HL-60 (cell line): ENCODE measurements at regions not wholly inside any gene's neighbourhood (a gene's known extent, or its start where the extent isn't known, plus 50 kb on each side); places are given as distances from the start of the nearest gene placed in this dataset.

Experiments
- DNase-seq, 2 experiments: peaks; one replicate each; pipeline ENCODE4 v3.0.0-alpha.2; 2010 to 2020; ENCODE audit warnings: low read depth in 1 of 2, low spot score in 1 of 2
- H3K27ac ChIP-seq: fragments of 250-450 bp; sonication (Bioruptor Pico); replicated peaks from 2 replicates; pipeline ENCODE4 v1.5.1; 2020; ENCODE audit warnings: mild to moderate bottlenecking, moderate library complexity
- H3K27me3 ChIP-seq: fragments of 250-450 bp; sonication (Bioruptor Pico); 2 replicates; pipeline ENCODE4 v1.5.1; 2021; ENCODE audit warnings: mild to moderate bottlenecking, moderate library complexity; ENCODE audit not compliant: insufficient read depth, poor library complexity, severe bottlenecking
- H3K4me3 ChIP-seq: replicated peaks from 2 replicates; pipeline ENCODE4 v1.5.1; 2011; ENCODE audit warnings: mild to moderate bottlenecking, control low read depth, low read length; ENCODE audit not compliant: insufficient read depth
- GABPA ChIP-seq: IDR thresholded peaks from 2 replicates; pipeline ENCODE4 v1.6.1; 2012; ENCODE audit warnings: low read depth
- POLR2AphosphoS5 ChIP-seq: IDR thresholded peaks from 2 replicates; pipeline ENCODE4 v1.6.1; 2012; ENCODE audit warnings: low read depth
- SPI1 ChIP-seq: IDR thresholded peaks from 2 replicates; pipeline ENCODE4 v1.6.1; 2012; ENCODE audit warnings: low read depth, mild to moderate bottlenecking, borderline replicate concordance
- TF ChIP-seq, protein P1 (sequence below): IDR thresholded peaks from one replicate; pipeline ENCODE4 v1.5.1; 2011; ENCODE audit warnings: low read length, control low read depth, inconsistent platforms; ENCODE audit not compliant: insufficient read depth
- TF ChIP-seq, protein P2 (sequence below): IDR thresholded peaks from 2 replicates; pipeline ENCODE4 v1.6.1; 2012; ENCODE audit warnings: low read depth; ENCODE audit not compliant: insufficient replicate concordance

DNA sequence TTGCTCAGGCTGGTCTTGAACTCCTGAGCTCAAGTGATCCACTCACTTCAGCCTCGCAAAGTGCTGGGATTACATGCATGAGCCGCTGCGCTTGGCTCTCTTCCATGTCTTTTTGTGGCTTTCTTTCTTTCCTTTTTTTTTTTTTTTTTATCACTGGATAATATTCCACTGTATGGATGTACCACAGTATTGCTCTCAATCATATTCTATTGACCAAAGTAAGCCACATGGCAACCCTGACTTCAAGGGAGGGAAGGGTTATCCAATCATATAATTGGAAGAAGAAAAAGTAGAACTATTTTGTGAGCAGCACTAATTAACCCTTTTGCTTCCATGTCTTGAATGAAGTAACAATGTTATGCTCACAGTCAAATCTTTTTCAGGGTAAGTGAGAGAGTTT is 307.0 kb upstream of the RASGRP1 start:
- no peak for TF ChIP-seq GABPA
- TF ChIP-seq SPI1, result no peak
- TF ChIP-seq, protein P1, sequence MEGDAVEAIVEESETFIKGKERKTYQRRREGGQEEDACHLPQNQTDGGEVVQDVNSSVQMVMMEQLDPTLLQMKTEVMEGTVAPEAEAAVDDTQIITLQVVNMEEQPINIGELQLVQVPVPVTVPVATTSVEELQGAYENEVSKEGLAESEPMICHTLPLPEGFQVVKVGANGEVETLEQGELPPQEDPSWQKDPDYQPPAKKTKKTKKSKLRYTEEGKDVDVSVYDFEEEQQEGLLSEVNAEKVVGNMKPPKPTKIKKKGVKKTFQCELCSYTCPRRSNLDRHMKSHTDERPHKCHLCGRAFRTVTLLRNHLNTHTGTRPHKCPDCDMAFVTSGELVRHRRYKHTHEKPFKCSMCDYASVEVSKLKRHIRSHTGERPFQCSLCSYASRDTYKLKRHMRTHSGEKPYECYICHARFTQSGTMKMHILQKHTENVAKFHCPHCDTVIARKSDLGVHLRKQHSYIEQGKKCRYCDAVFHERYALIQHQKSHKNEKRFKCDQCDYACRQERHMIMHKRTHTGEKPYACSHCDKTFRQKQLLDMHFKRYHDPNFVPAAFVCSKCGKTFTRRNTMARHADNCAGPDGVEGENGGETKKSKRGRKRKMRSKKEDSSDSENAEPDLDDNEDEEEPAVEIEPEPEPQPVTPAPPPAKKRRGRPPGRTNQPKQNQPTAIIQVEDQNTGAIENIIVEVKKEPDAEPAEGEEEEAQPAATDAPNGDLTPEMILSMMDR, result no peak
- TF ChIP-seq, protein P2, sequence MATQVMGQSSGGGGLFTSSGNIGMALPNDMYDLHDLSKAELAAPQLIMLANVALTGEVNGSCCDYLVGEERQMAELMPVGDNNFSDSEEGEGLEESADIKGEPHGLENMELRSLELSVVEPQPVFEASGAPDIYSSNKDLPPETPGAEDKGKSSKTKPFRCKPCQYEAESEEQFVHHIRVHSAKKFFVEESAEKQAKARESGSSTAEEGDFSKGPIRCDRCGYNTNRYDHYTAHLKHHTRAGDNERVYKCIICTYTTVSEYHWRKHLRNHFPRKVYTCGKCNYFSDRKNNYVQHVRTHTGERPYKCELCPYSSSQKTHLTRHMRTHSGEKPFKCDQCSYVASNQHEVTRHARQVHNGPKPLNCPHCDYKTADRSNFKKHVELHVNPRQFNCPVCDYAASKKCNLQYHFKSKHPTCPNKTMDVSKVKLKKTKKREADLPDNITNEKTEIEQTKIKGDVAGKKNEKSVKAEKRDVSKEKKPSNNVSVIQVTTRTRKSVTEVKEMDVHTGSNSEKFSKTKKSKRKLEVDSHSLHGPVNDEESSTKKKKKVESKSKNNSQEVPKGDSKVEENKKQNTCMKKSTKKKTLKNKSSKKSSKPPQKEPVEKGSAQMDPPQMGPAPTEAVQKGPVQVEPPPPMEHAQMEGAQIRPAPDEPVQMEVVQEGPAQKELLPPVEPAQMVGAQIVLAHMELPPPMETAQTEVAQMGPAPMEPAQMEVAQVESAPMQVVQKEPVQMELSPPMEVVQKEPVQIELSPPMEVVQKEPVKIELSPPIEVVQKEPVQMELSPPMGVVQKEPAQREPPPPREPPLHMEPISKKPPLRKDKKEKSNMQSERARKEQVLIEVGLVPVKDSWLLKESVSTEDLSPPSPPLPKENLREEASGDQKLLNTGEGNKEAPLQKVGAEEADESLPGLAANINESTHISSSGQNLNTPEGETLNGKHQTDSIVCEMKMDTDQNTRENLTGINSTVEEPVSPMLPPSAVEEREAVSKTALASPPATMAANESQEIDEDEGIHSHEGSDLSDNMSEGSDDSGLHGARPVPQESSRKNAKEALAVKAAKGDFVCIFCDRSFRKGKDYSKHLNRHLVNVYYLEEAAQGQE, result no peak
- no peak for TF ChIP-seq POLR2AphosphoS5
- Histone ChIP-seq H3K27me3 (no peaks in the 10 kb centered on the region), H3K4me3 (no peak overlapping the region), H3K27ac (no peak overlapping the region)
- no peak for DNase-seq

DNA sequence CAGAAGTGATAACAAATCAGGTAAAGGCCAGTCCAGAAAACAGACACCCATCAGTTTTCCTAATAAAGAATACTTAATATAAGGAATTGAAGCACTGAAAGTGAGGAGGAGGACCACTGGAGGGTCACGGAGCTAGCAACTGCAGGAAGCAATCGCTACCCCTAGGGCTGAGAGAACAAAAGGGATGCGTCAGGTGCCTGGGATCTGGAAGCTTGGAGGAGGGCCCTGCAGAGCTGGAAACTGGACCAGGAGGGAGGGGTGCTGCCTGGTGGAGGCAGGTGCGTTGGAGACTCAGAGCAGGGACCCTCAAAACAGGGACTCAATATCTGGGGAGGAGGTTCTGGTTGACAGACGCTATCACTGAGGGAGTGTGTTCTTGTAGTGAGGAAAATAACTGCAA is 308.1 kb upstream of the RASGRP1 start:
- no peak for TF ChIP-seq POLR2AphosphoS5
- H3K27ac ChIP-seq, result no peak overlapping the region
- no peak for DNase-seq
- no peaks in the 10 kb centered on the region for H3K27me3 ChIP-seq
- H3K4me3 ChIP-seq, result no peak overlapping the region

DNA sequence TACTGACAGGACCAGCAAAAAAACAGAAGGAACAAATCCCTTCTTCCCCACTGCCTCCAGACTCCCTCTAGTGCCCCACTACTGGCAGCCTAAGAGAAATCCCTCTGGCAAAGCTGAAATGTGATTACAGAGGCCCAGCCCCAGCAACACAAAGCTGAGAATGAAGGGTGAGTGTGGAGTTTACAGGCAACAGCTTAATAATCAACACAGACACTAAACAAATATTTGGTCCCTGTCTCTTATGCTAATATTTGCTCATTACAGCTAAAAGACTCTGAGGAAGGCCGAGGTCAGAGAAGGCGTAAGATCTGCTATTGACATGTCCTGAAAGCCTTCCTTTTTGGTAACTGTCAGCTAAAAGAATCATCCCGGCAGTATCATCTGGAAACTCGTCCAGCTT is 308.5 kb upstream of the RASGRP1 start:
- no peak overlapping the region for H3K27ac ChIP-seq
- no peak overlapping the region for H3K4me3 ChIP-seq
- no peak for TF ChIP-seq SPI1
- no peak for TF ChIP-seq POLR2AphosphoS5
- TF ChIP-seq, protein P2, result no peak
- TF ChIP-seq, protein P1, result no peak
- no peak for TF ChIP-seq GABPA
- no peaks in the 10 kb centered on the region for H3K27me3 ChIP-seq
- no peak for DNase-seq

DNA sequence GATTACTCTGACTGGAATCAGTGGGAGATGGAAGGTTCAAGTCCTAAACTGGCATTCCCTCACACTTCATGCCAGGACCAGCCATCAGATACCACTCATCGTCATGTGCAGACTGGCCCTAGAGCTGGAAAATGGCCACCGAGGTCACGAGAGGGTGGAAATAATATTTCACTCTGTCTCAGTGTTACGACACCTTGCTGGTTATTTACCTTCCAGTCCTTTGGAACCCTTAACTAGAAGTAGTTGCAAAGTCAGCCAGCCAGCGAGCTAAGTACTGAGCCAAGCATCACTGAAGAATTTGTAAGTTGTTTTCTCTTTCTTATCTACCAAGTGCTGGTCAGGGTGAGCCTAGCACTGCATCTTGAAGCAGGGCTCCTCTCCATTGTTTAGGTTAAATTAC is 309.9 kb upstream of the RASGRP1 start:
- DNase-seq, result no peak
- TF ChIP-seq SPI1, result no peak
- TF ChIP-seq GABPA, result no peak
- no peak for TF ChIP-seq POLR2AphosphoS5
- TF ChIP-seq, protein P2, result no peak
- TF ChIP-seq, protein P1, result no peak
- H3K27ac ChIP-seq, result no peak overlapping the region
- no peaks in the 10 kb centered on the region for H3K27me3 ChIP-seq
- no peak overlapping the region for H3K4me3 ChIP-seq
